Erythroblast (primary cell): ENCODE measurements at regions not wholly inside any gene's neighbourhood (a gene's known extent, or its start where the extent isn't known, plus 50 kb on each side); places are given as distances from the start of the nearest gene placed in this dataset.

ENCODE experiments used
- GATA1 ChIP-seq: IDR thresholded peaks from 2 replicates; pipeline ENCODE4 v1.6.1; 2011; ENCODE audit warnings: low read depth, mild to moderate bottlenecking, control low read depth, low read length, moderate library complexity
- POLR2A ChIP-seq: IDR thresholded peaks from 2 replicates; pipeline ENCODE4 v1.6.1; 2011; ENCODE audit warnings: mild to moderate bottlenecking, low read length

GRCh38 chr3:163548015-163548414 lies 1530.3 kb downstream of the SI start:
- TF ChIP-seq POLR2A (no peak), GATA1 (no peak)
